Pancreas (tissue), 10 donors: ENCODE measurements at regions not wholly inside any gene's neighbourhood (a gene's known extent, or its start where the extent isn't known, plus 50 kb on each side); places are given as distances from the start of the nearest gene placed in this dataset.

Source experiments
- ATAC-seq, 4 donors: fragments of 200-7000 bp; cut with Tn5 transposase; one replicate each; pipeline versions ENCODE4 v1.8.0 to v1.9.1; 2020; ENCODE audit warnings: mild to moderate bottlenecking in 4 of 4, moderate library complexity in 4 of 4
- DNase-seq, 6 donors: peaks; one replicate each; pipeline ENCODE4 v3.0.0-alpha.2; 2020
- FAIRE-seq: peaks from 2 replicates; lab custom pipeline; 2012; peaks lifted over from hg19 to GRCh38; lab: Jason Lieb, UNC
- H3K27ac ChIP-seq, 4 donors: fragments of 200-600 bp; sonication (generic); 1 replicate in 3 of 4; 2 replicates in 1 of 4; pipeline versions ENCODE4 v1.5.0 to v1.8.0; 2020
- H3K27me3 ChIP-seq, 4 donors: fragments of 200-600 bp; one replicate each; pipeline ENCODE4 v1.8.0; 2021
- H3K36me3 ChIP-seq, 3 donors: fragments of 200-600 bp; sonication (generic) in 1 of 3; one replicate each; pipeline versions ENCODE4 v1.5.0 to v1.8.0; 2020 to 2021
- H3K4me1 ChIP-seq, 3 donors: fragments of 200-600 bp; one replicate each; pipeline ENCODE4 v1.8.0; 2021
- H3K4me3 ChIP-seq, 4 donors: fragments of 200-600 bp; sonication (generic) in 2 of 4; one replicate each; pipeline versions ENCODE4 v1.5.0 to v1.8.0; 2020 to 2021
- H3K9me3 ChIP-seq, 4 donors: fragments of 200-600 bp; one replicate each; pipeline ENCODE4 v1.8.0; 2021
- WGBS, 2 donors: extraction: QIAGEN DNeasy Blood & Tissue Kit; methylation state at CpG; one replicate each; pipeline ENCODE4 v1.1.7; 2013; 5-methylcytosine and 5-hydroxymethylcytosine counted together
- intact Hi-C, 3 donors: fragments of 100-400 bp; cut with DNase I; formaldehyde crosslinking; loops; one replicate each; pipeline versions ENCODE4 v1.11.1 to v1.14.2; 2022
- TF ChIP-seq, protein P1 (sequence below), 4 donors: fragments of 200-600 bp; sonication (generic) in 3 of 4; IDR thresholded peaks; one replicate each; pipeline versions ENCODE4 v1.5.0 to v1.8.0; 2021; ENCODE audit warnings: antibody characterized with exemption in 4 of 4
- donor health status: healthy with polysubstance abuse.
- donor health status: DM: no; HTN: no; CAD: no; lungs with moderate emphysema.
- donor health status: DM: no; HTN: no; CAD: no.
- donor health status: control.
- donor health status: control.
- donor health status: Bipolar disorder and iron deficiency.
- donor health status: DM: yes; HTN: yes; CAD: no.
- donor health status: DM: no; HTN: no; CAD: no.
- donor health status: DM: no; HTN: no; CAD: no.
- donor health status: DM: yes; HTN: yes; CAD: no.

DNA sequence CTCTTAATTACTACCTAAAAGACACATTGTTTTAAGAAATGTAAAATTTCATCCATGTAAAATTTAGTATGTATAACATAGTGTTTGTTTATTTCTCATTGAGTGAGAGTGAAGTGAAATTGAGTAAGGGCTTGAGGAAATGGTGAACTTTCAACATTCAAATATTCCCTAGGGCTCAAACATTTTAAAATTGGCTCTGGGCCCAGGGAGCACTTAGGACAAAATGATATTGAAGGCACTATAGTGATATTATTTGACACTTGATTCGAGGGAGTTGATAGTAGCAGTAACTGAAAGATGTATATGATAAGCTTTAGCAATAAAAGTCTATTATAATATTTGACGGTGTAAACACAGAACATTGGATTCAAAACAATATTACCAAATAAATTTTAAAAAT is 1244.0 kb upstream of the TENM3 start:
- TF ChIP-seq, protein P1, sequence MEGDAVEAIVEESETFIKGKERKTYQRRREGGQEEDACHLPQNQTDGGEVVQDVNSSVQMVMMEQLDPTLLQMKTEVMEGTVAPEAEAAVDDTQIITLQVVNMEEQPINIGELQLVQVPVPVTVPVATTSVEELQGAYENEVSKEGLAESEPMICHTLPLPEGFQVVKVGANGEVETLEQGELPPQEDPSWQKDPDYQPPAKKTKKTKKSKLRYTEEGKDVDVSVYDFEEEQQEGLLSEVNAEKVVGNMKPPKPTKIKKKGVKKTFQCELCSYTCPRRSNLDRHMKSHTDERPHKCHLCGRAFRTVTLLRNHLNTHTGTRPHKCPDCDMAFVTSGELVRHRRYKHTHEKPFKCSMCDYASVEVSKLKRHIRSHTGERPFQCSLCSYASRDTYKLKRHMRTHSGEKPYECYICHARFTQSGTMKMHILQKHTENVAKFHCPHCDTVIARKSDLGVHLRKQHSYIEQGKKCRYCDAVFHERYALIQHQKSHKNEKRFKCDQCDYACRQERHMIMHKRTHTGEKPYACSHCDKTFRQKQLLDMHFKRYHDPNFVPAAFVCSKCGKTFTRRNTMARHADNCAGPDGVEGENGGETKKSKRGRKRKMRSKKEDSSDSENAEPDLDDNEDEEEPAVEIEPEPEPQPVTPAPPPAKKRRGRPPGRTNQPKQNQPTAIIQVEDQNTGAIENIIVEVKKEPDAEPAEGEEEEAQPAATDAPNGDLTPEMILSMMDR (IDR thresholded peaks at IDR 0.05), result no peak
- H3K9me3 ChIP-seq, result no peaks in the 10 kb centered on the region
- H3K27ac ChIP-seq, result no peak overlapping the region
- intact Hi-C loops, result no loop called here
- no peaks in the 10 kb centered on the region for H3K36me3 ChIP-seq
- 20 to 25% methylated on average over 2 of the region's 2 CpGs for WGBS, 2 donors
- H3K4me1 ChIP-seq, result no peaks in the 10 kb centered on the region
- ATAC-seq (no peak), DNase-seq (no peak), FAIRE-seq (no peak)
- no peak overlapping the region for H3K4me3 ChIP-seq
- no peaks in the 10 kb centered on the region for H3K27me3 ChIP-seq

DNA sequence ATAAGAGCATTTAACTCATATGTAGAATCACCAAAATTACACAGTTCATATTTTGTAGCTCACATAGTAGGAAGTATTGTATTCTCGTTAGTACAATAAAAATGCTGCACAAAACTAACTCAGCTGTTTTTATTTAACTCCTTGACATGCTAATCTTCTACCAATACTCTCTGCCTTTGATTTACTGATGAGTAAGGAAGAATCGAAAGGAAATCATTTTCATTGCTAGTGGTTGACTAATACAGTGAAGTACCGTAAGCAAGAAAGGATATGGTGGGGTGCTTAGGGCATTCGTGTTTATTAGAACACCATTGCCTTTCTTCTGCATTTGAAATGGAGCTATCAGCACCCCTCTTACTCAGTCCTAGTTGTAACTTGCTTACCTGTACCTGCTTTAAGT is 1239.1 kb upstream of the TENM3 start:
- H3K9me3 ChIP-seq, result no peaks in the 10 kb centered on the region
- H3K27ac ChIP-seq, result no peak overlapping the region
- no peaks in the 10 kb centered on the region for H3K27me3 ChIP-seq
- TF ChIP-seq, protein P1 (IDR thresholded peaks at IDR 0.05), result no peak
- intact Hi-C loops, result no loop called here
- no peaks in the 10 kb centered on the region for H3K36me3 ChIP-seq
- no peak overlapping the region for H3K4me3 ChIP-seq
- WGBS, 2 donors, result 70 to 85% methylated on average over 4 of the region's 4 CpGs
- ATAC-seq, result no peak
- DNase-seq, result no peak
- no peak for FAIRE-seq
- no peaks in the 10 kb centered on the region for H3K4me1 ChIP-seq

DNA sequence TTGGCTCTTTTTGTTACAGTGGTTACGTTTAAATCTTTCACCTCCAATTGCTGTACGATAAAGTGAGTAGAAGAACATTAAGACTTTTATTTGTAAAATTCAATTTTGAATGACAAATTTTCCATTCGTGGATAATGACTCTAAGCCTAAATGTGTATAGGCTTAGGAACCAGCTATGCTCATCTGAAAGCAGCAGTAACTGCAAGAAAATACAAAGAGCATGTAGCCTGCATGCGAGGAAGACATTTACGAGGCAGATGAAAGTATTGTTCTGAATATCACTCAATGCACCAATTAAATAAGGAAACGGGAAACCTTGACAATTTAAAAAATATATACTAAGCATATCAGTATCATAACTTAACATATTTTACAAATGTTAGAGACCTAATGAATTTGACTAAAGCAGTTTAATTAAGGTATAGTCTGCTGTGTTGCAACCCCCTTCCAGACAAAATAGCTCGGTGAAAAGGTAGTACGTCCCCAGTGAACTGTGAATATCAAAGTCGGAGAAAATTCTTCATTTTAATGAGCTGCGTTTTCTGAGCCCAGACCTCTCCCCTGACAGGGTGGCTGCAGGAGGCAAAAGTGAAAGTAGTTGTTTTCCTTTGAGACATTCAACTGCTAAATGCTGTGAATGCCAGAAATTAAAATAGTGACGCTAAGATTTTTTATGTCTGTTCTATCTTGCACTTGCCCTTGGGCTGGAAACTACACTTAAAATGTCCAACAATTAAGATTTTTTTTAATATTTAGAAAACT is 1236.5 kb upstream of the TENM3 start:
- H3K27me3 ChIP-seq, result no peaks in the 10 kb centered on the region
- no peaks in the 10 kb centered on the region for H3K36me3 ChIP-seq
- H3K4me1 ChIP-seq, result no peaks in the 10 kb centered on the region
- no peaks in the 10 kb centered on the region for H3K9me3 ChIP-seq
- intact Hi-C loops, result no loop called here
- 43 to 45% methylated on average over 11 of the region's 11 CpGs for WGBS, 2 donors
- no peak for FAIRE-seq
- H3K4me3 ChIP-seq, result no peak overlapping the region
- no peak for ATAC-seq
- no peak for DNase-seq
- TF ChIP-seq, protein P1 (IDR thresholded peaks at IDR 0.05), result no peak
- no peak overlapping the region for H3K27ac ChIP-seq

DNA sequence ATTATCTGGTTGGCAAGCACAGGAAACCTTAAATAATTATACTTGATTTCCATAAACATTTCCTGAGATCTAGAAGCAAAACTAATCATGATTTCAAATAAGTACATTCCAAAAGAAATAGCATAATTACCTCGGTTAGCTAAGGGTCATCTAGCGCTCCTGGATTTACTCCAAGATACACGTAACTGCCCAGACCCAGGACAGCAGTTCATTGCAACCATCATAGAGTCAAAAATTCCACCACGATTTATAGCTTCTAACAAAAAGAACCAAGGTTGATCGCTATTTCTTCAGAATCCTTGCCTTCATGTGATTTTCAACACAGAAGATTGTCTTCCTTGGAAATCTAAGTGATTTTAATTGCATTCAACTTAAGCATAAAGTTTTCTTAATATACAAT is 1235.5 kb upstream of the TENM3 start:
- FAIRE-seq, result no peak
- intact Hi-C loops, result no loop called here
- TF ChIP-seq, protein P1 (IDR thresholded peaks at IDR 0.05), result no peak
- H3K9me3 ChIP-seq, result no peaks in the 10 kb centered on the region
- DNase-seq, result no peak
- H3K36me3 ChIP-seq, result no peaks in the 10 kb centered on the region
- H3K4me1 ChIP-seq, result no peaks in the 10 kb centered on the region
- WGBS, 2 donors, result 59 to 66% methylated on average over 5 of the region's 5 CpGs
- H3K4me3 ChIP-seq, result no peak overlapping the region
- no peak overlapping the region for H3K27ac ChIP-seq
- ATAC-seq, result no peak
- no peaks in the 10 kb centered on the region for H3K27me3 ChIP-seq

DNA sequence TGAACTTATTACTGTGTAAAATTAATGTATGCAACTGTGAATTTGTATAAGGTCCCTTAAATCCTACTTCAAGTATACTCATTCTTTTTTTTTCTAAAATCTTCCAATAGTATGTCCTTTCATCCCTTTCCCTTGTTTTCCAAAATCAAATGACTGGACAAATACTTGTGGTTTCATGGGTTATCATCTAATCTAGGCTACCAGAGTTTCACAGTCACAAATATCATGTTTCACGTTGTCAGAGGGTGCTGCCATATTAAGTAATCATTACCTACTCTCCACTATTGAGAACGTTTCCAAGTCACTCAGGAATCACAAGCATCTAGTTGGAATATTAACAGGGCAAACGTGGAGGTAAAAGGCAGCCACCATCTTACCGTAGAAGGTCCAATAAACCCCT is 1235.0 kb upstream of the TENM3 start:
- no peaks in the 10 kb centered on the region for H3K27me3 ChIP-seq
- H3K9me3 ChIP-seq, result no peaks in the 10 kb centered on the region
- ATAC-seq (no peak), DNase-seq (no peak), FAIRE-seq (no peak)
- intact Hi-C loops, result no loop called here
- TF ChIP-seq, protein P1 (IDR thresholded peaks at IDR 0.05), result no peak
- WGBS, 2 donors, result 6 to 14% methylated on average over 4 of the region's 4 CpGs
- H3K27ac ChIP-seq, result no peak overlapping the region
- H3K4me1 ChIP-seq, result no peaks in the 10 kb centered on the region
- no peak overlapping the region for H3K4me3 ChIP-seq
- no peaks in the 10 kb centered on the region for H3K36me3 ChIP-seq
